HepG2 (cell line): ENCODE measurements at regions not wholly inside any gene's neighbourhood (a gene's known extent, or its start where the extent isn't known, plus 50 kb on each side); places are given as distances from the start of the nearest gene placed in this dataset.

Source experiments
- KDM3A ChIP-seq: IDR thresholded peaks from 2 replicates; pipeline ENCODE4 v1.6.1; 2018; ENCODE audit warnings: low read depth, missing compliant biosample characterization
- RFX3 ChIP-seq: IDR thresholded peaks from 2 replicates; pipeline ENCODE4 v1.6.1; 2016; ENCODE audit warnings: missing biosample characterization, missing genetic modification reagents
- SRSF1 ChIP-seq: fragments of 200-400 bp; formaldehyde crosslinking; optimal IDR thresholded peaks from 2 replicates; pipeline ENCODE3; 2017; ENCODE audit warnings: mild to moderate bottlenecking, low read depth, low read length, moderate library complexity
- TOE1 ChIP-seq: sonication (generic); formaldehyde crosslinking; IDR thresholded peaks from 2 replicates; pipeline ENCODE4 v1.4.0; 2020; ENCODE audit warnings: mild to moderate bottlenecking, missing genetic modification reagents
- ZC3H4 ChIP-seq: sonication (generic); formaldehyde crosslinking; IDR thresholded peaks from 2 replicates; pipeline ENCODE4 v1.4.0; 2020; ENCODE audit warnings: missing genetic modification reagents, borderline replicate concordance
- TF ChIP-seq, protein P1 (sequence below), 2 experiments: fragments of 450-650 bp in 1 of 2; sonication (generic) in 1 of 2; formaldehyde crosslinking in 1 of 2; IDR thresholded peaks; 2 replicates each; pipeline versions ENCODE4 v1.6.1 to v1.8.0; 2016 to 2022; ENCODE audit warnings: antibody characterized with exemption in 1 of 2, mild to moderate bottlenecking in 1 of 2, missing genetic modification reagents in 1 of 2
- TF ChIP-seq, protein P2 (sequence below): sonication (generic); formaldehyde crosslinking; conservative IDR thresholded peaks from 2 replicates; pipeline ENCODE4 v1.4.0; 2020; ENCODE audit warnings: missing genetic modification reagents
- TF ChIP-seq, protein P3 (sequence below): sonication (generic); formaldehyde crosslinking; IDR thresholded peaks from 2 replicates; pipeline ENCODE4 v1.4.0; 2020; ENCODE audit warnings: mild to moderate bottlenecking, missing genetic modification reagents
- TF ChIP-seq, protein P4 (sequence below): sonication (generic); formaldehyde crosslinking; IDR thresholded peaks from 2 replicates; pipeline ENCODE4 v1.4.0; 2020; ENCODE audit warnings: mild to moderate bottlenecking, missing genetic modification reagents

DNA sequence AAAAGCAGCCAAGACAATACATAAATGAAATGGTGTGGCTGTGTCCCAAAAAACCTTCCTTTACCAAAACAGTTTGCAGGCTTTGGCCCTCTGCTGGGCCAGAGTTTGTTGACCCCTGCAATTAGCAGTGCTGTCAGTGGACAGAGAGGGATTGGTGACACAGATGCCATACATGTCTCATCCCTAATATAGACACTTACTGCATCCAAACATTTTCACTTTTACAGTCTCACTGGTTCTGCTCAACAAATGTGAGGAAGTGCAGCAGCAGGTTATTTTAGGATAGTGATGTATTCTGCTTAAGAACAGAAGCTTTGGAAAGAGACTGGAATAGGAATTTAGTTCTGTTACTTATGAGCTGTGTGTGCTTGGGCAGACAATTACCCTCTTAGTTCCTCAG is 462.8 kb upstream of the LRRC7 start (continued):
- TF ChIP-seq, protein P1, sequence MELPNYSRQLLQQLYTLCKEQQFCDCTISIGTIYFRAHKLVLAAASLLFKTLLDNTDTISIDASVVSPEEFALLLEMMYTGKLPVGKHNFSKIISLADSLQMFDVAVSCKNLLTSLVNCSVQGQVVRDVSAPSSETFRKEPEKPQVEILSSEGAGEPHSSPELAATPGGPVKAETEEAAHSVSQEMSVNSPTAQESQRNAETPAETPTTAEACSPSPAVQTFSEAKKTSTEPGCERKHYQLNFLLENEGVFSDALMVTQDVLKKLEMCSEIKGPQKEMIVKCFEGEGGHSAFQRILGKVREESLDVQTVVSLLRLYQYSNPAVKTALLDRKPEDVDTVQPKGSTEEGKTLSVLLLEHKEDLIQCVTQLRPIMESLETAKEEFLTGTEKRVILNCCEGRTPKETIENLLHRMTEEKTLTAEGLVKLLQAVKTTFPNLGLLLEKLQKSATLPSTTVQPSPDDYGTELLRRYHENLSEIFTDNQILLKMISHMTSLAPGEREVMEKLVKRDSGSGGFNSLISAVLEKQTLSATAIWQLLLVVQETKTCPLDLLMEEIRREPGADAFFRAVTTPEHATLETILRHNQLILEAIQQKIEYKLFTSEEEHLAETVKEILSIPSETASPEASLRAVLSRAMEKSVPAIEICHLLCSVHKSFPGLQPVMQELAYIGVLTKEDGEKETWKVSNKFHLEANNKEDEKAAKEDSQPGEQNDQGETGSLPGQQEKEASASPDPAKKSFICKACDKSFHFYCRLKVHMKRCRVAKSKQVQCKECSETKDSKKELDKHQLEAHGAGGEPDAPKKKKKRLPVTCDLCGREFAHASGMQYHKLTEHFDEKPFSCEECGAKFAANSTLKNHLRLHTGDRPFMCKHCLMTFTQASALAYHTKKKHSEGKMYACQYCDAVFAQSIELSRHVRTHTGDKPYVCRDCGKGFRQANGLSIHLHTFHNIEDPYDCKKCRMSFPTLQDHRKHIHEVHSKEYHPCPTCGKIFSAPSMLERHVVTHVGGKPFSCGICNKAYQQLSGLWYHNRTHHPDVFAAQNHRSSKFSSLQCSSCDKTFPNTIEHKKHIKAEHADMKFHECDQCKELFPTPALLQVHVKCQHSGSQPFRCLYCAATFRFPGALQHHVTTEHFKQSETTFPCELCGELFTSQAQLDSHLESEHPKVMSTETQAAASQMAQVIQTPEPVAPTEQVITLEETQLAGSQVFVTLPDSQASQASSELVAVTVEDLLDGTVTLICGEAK (IDR thresholded peaks at IDR 0.05): no peak
- TF ChIP-seq, protein P1 (CRISPR knock-in tag; IDR thresholded peaks at IDR 0.05): no peak
- TF ChIP-seq, protein P2, sequence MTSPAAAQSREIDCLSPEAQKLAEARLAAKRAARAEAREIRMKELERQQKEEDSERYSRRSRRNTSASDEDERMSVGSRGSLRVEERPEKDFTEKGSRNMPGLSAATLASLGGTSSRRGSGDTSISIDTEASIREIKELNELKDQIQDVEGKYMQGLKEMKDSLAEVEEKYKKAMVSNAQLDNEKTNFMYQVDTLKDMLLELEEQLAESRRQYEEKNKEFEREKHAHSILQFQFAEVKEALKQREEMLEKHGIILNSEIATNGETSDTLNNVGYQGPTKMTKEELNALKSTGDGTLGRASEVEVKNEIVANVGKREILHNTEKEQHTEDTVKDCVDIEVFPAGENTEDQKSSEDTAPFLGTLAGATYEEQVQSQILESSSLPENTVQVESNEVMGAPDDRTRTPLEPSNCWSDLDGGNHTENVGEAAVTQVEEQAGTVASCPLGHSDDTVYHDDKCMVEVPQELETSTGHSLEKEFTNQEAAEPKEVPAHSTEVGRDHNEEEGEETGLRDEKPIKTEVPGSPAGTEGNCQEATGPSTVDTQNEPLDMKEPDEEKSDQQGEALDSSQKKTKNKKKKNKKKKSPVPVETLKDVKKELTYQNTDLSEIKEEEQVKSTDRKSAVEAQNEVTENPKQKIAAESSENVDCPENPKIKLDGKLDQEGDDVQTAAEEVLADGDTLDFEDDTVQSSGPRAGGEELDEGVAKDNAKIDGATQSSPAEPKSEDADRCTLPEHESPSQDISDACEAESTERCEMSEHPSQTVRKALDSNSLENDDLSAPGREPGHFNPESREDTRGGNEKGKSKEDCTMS: no peak
- no peak for TF ChIP-seq TOE1 (CRISPR knock-in tag)
- no peak for TF ChIP-seq SRSF1
- TF ChIP-seq, protein P3, sequence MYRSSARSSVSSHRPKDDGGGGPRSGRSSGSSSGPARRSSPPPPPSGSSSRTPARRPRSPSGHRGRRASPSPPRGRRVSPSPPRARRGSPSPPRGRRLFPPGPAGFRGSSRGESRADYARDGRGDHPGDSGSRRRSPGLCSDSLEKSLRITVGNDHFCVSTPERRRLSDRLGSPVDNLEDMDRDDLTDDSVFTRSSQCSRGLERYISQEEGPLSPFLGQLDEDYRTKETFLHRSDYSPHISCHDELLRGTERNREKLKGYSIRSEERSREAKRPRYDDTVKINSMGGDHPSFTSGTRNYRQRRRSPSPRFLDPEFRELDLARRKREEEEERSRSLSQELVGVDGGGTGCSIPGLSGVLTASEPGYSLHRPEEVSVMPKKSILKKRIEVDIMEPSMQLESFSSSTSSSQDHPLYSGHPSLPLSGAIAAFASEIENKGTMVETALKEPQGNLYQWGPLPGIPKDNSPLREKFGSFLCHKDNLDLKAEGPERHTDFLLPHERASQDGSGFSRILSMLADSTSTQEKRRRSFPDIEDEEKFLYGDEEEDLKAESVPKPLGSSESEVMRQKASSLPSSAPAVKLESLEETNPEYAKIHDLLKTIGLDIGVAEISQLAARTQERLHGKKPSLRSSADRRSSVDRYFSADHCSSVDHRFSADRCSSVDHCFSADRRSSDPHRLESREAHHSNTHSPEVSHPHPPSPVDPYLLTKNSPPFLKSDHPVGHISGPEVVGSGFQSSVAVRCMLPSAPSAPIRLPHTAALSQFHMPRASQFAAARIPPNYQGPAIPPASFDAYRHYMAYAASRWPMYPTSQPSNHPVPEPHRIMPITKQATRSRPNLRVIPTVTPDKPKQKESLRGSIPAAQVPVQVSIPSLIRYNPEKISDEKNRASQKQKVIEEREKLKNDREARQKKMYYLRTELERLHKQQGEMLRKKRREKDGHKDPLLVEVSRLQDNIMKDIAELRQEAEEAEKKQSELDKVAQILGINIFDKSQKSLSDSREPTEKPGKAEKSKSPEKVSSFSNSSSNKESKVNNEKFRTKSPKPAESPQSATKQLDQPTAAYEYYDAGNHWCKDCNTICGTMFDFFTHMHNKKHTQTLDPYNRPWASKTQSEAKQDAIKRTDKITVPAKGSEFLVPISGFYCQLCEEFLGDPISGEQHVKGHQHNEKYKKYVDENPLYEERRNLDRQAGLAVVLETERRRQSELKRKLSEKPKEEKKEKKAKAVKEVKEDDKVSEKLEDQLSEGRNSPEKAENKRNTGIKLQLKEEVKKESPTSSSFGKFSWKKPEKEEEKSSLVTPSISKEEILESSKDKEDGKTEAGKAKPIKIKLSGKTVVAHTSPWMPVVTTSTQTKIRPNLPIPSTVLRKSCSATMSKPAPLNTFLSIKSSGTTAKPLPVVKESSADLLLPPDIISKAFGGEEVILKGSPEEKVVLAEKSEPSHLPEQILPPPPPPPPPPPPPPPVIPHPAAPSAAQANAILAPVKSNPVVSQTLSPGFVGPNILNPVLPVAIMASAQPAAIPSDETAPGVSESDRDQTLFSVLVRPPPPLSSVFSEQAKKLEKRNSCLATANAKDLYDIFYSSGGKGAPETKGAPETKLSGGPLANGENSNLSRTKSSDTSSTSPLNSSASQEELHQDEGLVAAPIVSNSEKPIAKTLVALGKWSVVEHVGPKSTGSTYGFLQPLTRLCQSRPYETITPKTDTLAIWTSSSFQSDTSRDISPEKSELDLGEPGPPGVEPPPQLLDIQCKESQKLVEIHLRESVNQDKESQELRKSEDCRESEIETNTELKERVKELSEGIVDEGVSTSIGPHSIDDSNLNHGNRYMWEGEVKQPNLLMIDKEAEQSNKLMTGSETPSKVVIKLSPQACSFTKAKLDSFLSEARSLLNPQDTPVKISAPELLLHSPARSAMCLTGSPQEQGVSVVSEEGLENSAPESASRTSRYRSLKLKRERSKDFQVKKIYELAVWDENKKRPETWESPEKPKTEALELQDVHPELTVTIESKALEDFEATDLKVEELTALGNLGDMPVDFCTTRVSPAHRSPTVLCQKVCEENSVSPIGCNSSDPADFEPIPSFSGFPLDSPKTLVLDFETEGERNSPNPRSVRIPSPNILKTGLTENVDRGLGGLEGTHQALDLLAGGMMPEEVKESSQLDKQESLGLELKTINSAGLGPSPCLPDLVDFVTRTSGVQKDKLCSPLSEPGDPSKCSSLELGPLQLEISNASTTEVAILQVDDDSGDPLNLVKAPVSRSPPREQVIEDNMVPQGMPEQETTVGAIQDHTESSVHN: no peak
- TF ChIP-seq, protein P4, sequence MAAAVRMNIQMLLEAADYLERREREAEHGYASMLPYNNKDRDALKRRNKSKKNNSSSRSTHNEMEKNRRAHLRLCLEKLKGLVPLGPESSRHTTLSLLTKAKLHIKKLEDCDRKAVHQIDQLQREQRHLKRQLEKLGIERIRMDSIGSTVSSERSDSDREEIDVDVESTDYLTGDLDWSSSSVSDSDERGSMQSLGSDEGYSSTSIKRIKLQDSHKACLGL (CRISPR knock-in tag): no peak
- TF ChIP-seq ZC3H4 (CRISPR knock-in tag): no peak
- TF ChIP-seq KDM3A (CRISPR knock-in tag): no peak
- TF ChIP-seq RFX3 (CRISPR knock-in tag): no peak
